ENCODE measurements at regions not wholly inside any gene's neighbourhood (a gene's known extent, or its start where the extent isn't known, plus 50 kb on each side); places are given as distances from the start of the nearest gene placed in this dataset.

DNA sequence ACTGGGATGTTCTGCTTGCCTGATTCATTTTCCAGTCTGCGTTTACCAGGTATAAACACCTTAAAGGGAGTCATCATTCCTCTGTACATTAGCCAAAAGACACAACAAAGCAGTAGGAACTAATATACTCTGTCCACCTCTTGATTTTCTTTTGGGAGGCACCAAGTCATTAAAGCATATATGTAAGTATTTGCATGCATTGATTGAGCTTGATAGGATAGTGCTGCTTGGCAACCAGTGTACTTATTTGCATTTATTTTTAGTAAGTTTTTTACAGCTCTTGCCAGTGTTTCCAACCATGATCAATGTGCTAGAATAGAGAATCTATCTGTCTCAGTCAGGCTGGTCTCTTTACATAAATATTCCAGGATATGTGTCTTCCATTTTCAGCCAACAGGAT lies 353.3 kb upstream of the SEMA3C start:
- TF ChIP-seq SIX5 (IDR thresholded peaks at IDR 0.05; ENCODE audit: low read depth, low read length): no peak
- no peak for TF ChIP-seq SP4 (IDR thresholded peaks at IDR 0.05; ENCODE audit: low read length)
- TF ChIP-seq, protein P1, sequence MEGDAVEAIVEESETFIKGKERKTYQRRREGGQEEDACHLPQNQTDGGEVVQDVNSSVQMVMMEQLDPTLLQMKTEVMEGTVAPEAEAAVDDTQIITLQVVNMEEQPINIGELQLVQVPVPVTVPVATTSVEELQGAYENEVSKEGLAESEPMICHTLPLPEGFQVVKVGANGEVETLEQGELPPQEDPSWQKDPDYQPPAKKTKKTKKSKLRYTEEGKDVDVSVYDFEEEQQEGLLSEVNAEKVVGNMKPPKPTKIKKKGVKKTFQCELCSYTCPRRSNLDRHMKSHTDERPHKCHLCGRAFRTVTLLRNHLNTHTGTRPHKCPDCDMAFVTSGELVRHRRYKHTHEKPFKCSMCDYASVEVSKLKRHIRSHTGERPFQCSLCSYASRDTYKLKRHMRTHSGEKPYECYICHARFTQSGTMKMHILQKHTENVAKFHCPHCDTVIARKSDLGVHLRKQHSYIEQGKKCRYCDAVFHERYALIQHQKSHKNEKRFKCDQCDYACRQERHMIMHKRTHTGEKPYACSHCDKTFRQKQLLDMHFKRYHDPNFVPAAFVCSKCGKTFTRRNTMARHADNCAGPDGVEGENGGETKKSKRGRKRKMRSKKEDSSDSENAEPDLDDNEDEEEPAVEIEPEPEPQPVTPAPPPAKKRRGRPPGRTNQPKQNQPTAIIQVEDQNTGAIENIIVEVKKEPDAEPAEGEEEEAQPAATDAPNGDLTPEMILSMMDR (IDR thresholded peaks at IDR 0.05; ENCODE audit: control extremely low read depth in 1 of 3, insufficient read depth in 1 of 3, low read depth in 1 of 3, low read length in 3 of 3): no peak
- TF ChIP-seq POLR2A (IDR thresholded peaks at IDR 0.05; ENCODE audit: control extremely low read depth in 1 of 2, low read depth in 2 of 2, low read length in 2 of 2): no peak
- TF ChIP-seq, protein P2, sequence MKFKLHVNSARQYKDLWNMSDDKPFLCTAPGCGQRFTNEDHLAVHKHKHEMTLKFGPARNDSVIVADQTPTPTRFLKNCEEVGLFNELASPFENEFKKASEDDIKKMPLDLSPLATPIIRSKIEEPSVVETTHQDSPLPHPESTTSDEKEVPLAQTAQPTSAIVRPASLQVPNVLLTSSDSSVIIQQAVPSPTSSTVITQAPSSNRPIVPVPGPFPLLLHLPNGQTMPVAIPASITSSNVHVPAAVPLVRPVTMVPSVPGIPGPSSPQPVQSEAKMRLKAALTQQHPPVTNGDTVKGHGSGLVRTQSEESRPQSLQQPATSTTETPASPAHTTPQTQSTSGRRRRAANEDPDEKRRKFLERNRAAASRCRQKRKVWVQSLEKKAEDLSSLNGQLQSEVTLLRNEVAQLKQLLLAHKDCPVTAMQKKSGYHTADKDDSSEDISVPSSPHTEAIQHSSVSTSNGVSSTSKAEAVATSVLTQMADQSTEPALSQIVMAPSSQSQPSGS (IDR thresholded peaks at IDR 0.05; ENCODE audit: low read length): no peak
- TF ChIP-seq SAP30 (IDR thresholded peaks at IDR 0.05; ENCODE audit: insufficient read depth, insufficient replicate concordance, low read length): no peak
- TF ChIP-seq BRCA1 (IDR thresholded peaks at IDR 0.05; ENCODE audit: low read depth, low read length): no peak
